Sigmoid colon (tissue), 6 donors: ENCODE measurements at regions not wholly inside any gene's neighbourhood (a gene's known extent, or its start where the extent isn't known, plus 50 kb on each side); places are given as distances from the start of the nearest gene placed in this dataset.

Experiments
- DNase-seq: peaks from one replicate; pipeline ENCODE4 v3.0.0-alpha.2; 2019
- H3K27ac ChIP-seq, 4 donors: fragments of 200-600 bp; sonication (generic); one replicate each; pipeline ENCODE4 v1.5.1; 2016 to 2019; ENCODE audit warnings: mild to moderate bottlenecking in 1 of 4
- H3K27me3 ChIP-seq, 3 donors: fragments of 200-600 bp; sonication (generic); one replicate each; pipeline ENCODE4 v1.5.1; 2019; ENCODE audit warnings: mild to moderate bottlenecking in 1 of 3
- H3K36me3 ChIP-seq, 4 donors: fragments of 200-600 bp; sonication (generic); one replicate each; pipeline ENCODE4 v1.5.1; 2016 to 2019
- H3K4me1 ChIP-seq, 4 donors: fragments of 200-600 bp; sonication (generic); one replicate each; pipeline ENCODE4 v1.5.1; 2017 to 2019
- H3K4me3 ChIP-seq, 4 donors: fragments of 200-600 bp; sonication (generic); one replicate each; pipeline ENCODE4 v1.5.1; 2017 to 2019; ENCODE audit warnings: mild to moderate bottlenecking in 2 of 4, moderate library complexity in 1 of 4
- H3K9me3 ChIP-seq, 4 donors: fragments of 200-600 bp in 3 of 4; sonication (generic) in 3 of 4; one replicate each; pipeline versions ENCODE4 v1.5.1 to v1.6.1; 2013 to 2019
- EP300 ChIP-seq, 4 donors: sonication (generic); formaldehyde crosslinking; IDR thresholded peaks; one replicate each; pipeline ENCODE4 v1.6.1; 2017; ENCODE audit warnings: antibody characterized with exemption in 4 of 4
- POLR2A ChIP-seq, 2 donors: fragments of 450-650 bp; IDR thresholded peaks; one replicate each; pipeline ENCODE4 v1.6.1; 2016; ENCODE audit warnings: antibody characterized with exemption in 2 of 2, mild to moderate bottlenecking in 2 of 2, moderate library complexity in 2 of 2
- POLR2AphosphoS5 ChIP-seq, 4 donors: sonication (generic); formaldehyde crosslinking; IDR thresholded peaks; one replicate each; pipeline ENCODE4 v1.6.1; 2017; ENCODE audit warnings: antibody characterized with exemption in 4 of 4
- WGBS, 2 donors: extraction: QIAGEN DNeasy Blood & Tissue Kit; methylation state at CpG; one replicate each; pipeline ENCODE4 v1.1.7; 2013; 5-methylcytosine and 5-hydroxymethylcytosine counted together
- intact Hi-C: fragments of 100-400 bp; cut with DNase I; formaldehyde crosslinking; loops from one replicate; pipeline ENCODE4 v1.15.1; 2023
- TF ChIP-seq, protein P1 (sequence below), 4 experiments: fragments of 450-650 bp in 3 of 4; fragments of 200-600 bp in 1 of 4; IDR thresholded peaks; one replicate each; pipeline ENCODE4 v1.5.1; 2016 to 2019; ENCODE audit warnings: antibody characterized with exemption in 4 of 4, mild to moderate bottlenecking in 3 of 4, moderate library complexity in 2 of 4
- donor health status: healthy with polysubstance abuse.
- donor health status: healthy.

GRCh38 chr15:31811641-31812040 is 218.7 kb upstream of the CHRNA7 start:
- no peak overlapping the region for H3K4me3 ChIP-seq
- peaks cover 0 to 5% (median 0%) of the 10 kb centered on the region in 4 donors for H3K9me3 ChIP-seq
- H3K27me3 ChIP-seq, result no peaks in the 10 kb centered on the region
- H3K4me1 ChIP-seq, result no peaks in the 10 kb centered on the region
- H3K36me3 ChIP-seq, result no peaks in the 10 kb centered on the region
- no peak for DNase-seq
- H3K27ac ChIP-seq, result no peak overlapping the region
- WGBS, 2 donors, result 94 to 97% methylated on average over 10 of the region's 10 CpGs
- no peak for TF ChIP-seq POLR2A (IDR thresholded peaks at IDR 0.05)
- no peak for TF ChIP-seq POLR2AphosphoS5 (IDR thresholded peaks at IDR 0.05)
- TF ChIP-seq EP300 (IDR thresholded peaks at IDR 0.05), result no peak
- TF ChIP-seq, protein P1, sequence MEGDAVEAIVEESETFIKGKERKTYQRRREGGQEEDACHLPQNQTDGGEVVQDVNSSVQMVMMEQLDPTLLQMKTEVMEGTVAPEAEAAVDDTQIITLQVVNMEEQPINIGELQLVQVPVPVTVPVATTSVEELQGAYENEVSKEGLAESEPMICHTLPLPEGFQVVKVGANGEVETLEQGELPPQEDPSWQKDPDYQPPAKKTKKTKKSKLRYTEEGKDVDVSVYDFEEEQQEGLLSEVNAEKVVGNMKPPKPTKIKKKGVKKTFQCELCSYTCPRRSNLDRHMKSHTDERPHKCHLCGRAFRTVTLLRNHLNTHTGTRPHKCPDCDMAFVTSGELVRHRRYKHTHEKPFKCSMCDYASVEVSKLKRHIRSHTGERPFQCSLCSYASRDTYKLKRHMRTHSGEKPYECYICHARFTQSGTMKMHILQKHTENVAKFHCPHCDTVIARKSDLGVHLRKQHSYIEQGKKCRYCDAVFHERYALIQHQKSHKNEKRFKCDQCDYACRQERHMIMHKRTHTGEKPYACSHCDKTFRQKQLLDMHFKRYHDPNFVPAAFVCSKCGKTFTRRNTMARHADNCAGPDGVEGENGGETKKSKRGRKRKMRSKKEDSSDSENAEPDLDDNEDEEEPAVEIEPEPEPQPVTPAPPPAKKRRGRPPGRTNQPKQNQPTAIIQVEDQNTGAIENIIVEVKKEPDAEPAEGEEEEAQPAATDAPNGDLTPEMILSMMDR (IDR thresholded peaks at IDR 0.05), result no peak
- intact Hi-C loops, result no loop called here

DNA sequence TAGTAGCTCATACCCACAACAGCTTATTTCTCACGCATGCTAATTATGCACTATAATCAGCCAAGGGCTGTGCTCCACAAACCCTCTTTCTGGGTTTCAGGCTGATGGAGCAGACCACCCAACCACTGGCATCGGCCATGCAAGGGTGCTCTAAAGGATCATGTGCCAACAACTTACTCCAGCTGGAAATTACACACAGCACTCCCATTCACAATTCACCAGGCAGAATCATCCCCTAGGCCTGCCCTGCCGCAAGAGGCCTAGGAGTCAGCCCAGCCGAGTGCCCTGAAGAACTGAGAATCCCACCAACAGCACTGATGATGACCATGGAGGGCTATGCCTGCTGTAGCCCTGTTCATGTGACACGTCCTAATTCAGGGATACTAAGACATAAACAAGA is 216.2 kb upstream of the CHRNA7 start:
- WGBS, 2 donors, result 81 to 95% methylated on average over 5 of the region's 5 CpGs
- Histone ChIP-seq H3K27me3 (no peaks in the 10 kb centered on the region), H3K9me3 (peaks cover 0 to 5% (median 0%) of the 10 kb centered on the region in 4 donors), H3K36me3 (no peaks in the 10 kb centered on the region), H3K27ac (no peak overlapping the region), H3K4me1 (no peaks in the 10 kb centered on the region), H3K4me3 (no peak overlapping the region)
- TF ChIP-seq, protein P1 (IDR thresholded peaks at IDR 0.05), result no peak
- TF ChIP-seq POLR2A (IDR thresholded peaks at IDR 0.05) (no peak), POLR2AphosphoS5 (IDR thresholded peaks at IDR 0.05) (no peak), EP300 (IDR thresholded peaks at IDR 0.05) (no peak)
- intact Hi-C loops, result no loop called here
- no peak for DNase-seq

DNA sequence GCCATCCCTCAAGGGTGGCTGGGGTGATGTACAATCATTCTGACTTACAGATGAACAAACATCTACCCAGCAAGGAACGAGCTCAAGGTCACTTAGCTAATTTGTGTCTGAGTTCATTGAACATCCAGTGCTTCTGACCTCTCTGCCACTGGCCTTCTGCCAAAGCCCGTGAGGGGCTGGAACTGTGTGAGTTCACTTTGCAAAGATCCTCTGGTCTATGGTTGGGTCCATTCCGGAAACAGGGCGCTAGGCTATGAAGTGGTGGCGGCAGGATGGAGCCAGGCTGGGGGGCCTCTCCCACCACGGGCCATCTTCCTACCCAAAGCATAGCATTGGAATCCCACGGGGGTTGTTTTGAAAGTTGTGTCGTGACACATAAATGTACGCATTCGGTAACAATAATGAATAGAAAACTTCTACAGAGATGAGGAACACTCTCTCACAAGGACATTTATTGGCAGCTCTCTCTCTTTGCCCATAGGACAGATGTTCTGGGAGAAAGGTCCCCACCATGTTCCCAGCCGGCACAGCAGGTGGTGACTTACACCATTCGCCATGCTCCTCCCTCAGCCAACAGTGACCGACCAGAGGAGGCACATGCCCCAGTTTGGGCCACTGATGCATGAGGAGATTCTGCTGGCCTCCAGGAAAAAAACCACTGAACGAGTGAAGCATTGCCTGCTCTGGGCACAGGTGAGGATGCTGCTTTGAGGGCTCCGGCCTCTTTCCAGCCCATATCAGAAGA is 214.7 kb upstream of the CHRNA7 start:
- no peaks in the 10 kb centered on the region for H3K4me1 ChIP-seq
- WGBS, 2 donors, result 78 to 84% methylated on average over 15 of the region's 15 CpGs
- DNase-seq, result no peak
- H3K27ac ChIP-seq, result no peak overlapping the region
- H3K27me3 ChIP-seq, result no peaks in the 10 kb centered on the region
- no peak overlapping the region for H3K4me3 ChIP-seq
- H3K36me3 ChIP-seq, result no peaks in the 10 kb centered on the region
- H3K9me3 ChIP-seq, result no peaks in the 10 kb centered on the region
- TF ChIP-seq, protein P1 (IDR thresholded peaks at IDR 0.05), result no peak
- TF ChIP-seq EP300 (IDR thresholded peaks at IDR 0.05), result no peak
- no peak for TF ChIP-seq POLR2A (IDR thresholded peaks at IDR 0.05)
- TF ChIP-seq POLR2AphosphoS5 (IDR thresholded peaks at IDR 0.05), result no peak
- intact Hi-C loops, result no loop called here

- H3K36me3 ChIP-seq, result no peaks in the 10 kb centered on the region
- H3K9me3 ChIP-seq, result no peaks in the 10 kb centered on the region
- 94 to 96% methylated on average over 2 of the region's 2 CpGs for WGBS, 2 donors
- no peaks in the 10 kb centered on the region for H3K4me1 ChIP-seq
- intact Hi-C loops, result no loop called here
- H3K27ac ChIP-seq, result no peak overlapping the region
- TF ChIP-seq POLR2A (IDR thresholded peaks at IDR 0.05), result no peak
- TF ChIP-seq POLR2AphosphoS5 (IDR thresholded peaks at IDR 0.05), result no peak
- no peak for TF ChIP-seq EP300 (IDR thresholded peaks at IDR 0.05)
- TF ChIP-seq, protein P1 (IDR thresholded peaks at IDR 0.05), result no peak
- no peaks in the 10 kb centered on the region for H3K27me3 ChIP-seq
- no peak for DNase-seq
- H3K4me3 ChIP-seq, result no peak overlapping the region
Measured at GRCh38 chr15:31822463-31822862, 207.9 kb upstream of the CHRNA7 start.

- no peaks in the 10 kb centered on the region for H3K4me1 ChIP-seq
- intact Hi-C loops, result no loop called here
- TF ChIP-seq, protein P1 (IDR thresholded peaks at IDR 0.05), result no peak
- no peak for TF ChIP-seq POLR2AphosphoS5 (IDR thresholded peaks at IDR 0.05)
- TF ChIP-seq EP300 (IDR thresholded peaks at IDR 0.05), result no peak
- no peak for TF ChIP-seq POLR2A (IDR thresholded peaks at IDR 0.05)
Measured at GRCh38 chr15:31824024-31824423, 206.3 kb upstream of the CHRNA7 start.

More at GRCh38 chr15:31824024-31824423, 206.3 kb upstream of the CHRNA7 start:
- Histone ChIP-seq H3K9me3 (no peaks in the 10 kb centered on the region), H3K27me3 (no peaks in the 10 kb centered on the region), H3K27ac (no peak overlapping the region), H3K4me3 (no peak overlapping the region), H3K36me3 (no peaks in the 10 kb centered on the region)
- 68 to 81% methylated on average over 5 of the region's 5 CpGs for WGBS, 2 donors
- no peak for DNase-seq
